Suprapubic skin (tissue), 4 donors: ENCODE measurements at regions not wholly inside any gene's neighbourhood (a gene's known extent, or its start where the extent isn't known, plus 50 kb on each side); places are given as distances from the start of the nearest gene placed in this dataset.
"Not testable (repeated sequence)": the region's sequence is repeated elsewhere in the genome, so short reads cannot be mapped to it uniquely, and the experiment has no call there.

Source experiments
- DNase-seq, 2 donors: peaks; one replicate each; pipeline ENCODE4 v3.0.0-alpha.2; 2019; ENCODE audit warnings: low spot score in 2 of 2
- H3K27ac ChIP-seq: fragments of 200-600 bp; sonication (generic); one replicate; pipeline ENCODE4 v1.5.1; 2019
- H3K27me3 ChIP-seq: fragments of 200-600 bp; sonication (generic); one replicate; pipeline ENCODE4 v1.5.1; 2019
- H3K36me3 ChIP-seq: fragments of 200-600 bp; sonication (generic); one replicate; pipeline ENCODE4 v1.5.1; 2019
- H3K4me1 ChIP-seq: fragments of 200-600 bp; sonication (generic); one replicate; pipeline ENCODE4 v1.5.1; 2019
- H3K4me3 ChIP-seq: fragments of 200-600 bp; sonication (generic); one replicate; pipeline ENCODE4 v1.5.1; 2019; ENCODE audit warnings: mild to moderate bottlenecking
- H3K9me3 ChIP-seq: fragments of 200-600 bp; sonication (generic); one replicate; pipeline ENCODE4 v1.5.1; 2019
- CTCF ChIP-seq, 2 donors: fragments of 200-600 bp in 1 of 2; fragments of 450-650 bp in 1 of 2; sonication (generic) in 1 of 2; IDR thresholded peaks; one replicate each; pipeline ENCODE4 v1.5.1; 2016 to 2019; ENCODE audit warnings: antibody characterized with exemption in 2 of 2, mild to moderate bottlenecking in 1 of 2, moderate library complexity in 1 of 2
- EP300 ChIP-seq: sonication (generic); formaldehyde crosslinking; IDR thresholded peaks from one replicate; pipeline ENCODE4 v1.6.1; 2017; ENCODE audit warnings: antibody characterized with exemption
- POLR2A ChIP-seq, 2 donors: fragments of 450-650 bp; IDR thresholded peaks; one replicate each; pipeline ENCODE4 v1.6.1; 2017; ENCODE audit warnings: antibody characterized with exemption in 2 of 2, mild to moderate bottlenecking in 2 of 2, moderate library complexity in 2 of 2
- POLR2AphosphoS5 ChIP-seq, 3 donors: sonication (generic); formaldehyde crosslinking; IDR thresholded peaks; one replicate each; pipeline ENCODE4 v1.6.1; 2017; ENCODE audit warnings: antibody characterized with exemption in 3 of 3
- WGBS: methylation state at CpG from one replicate; pipeline ENCODE4 v1.1.5; 2018; 5-methylcytosine and 5-hydroxymethylcytosine counted together

GRCh38 chr10:34886906-34887642 lies 72.0 kb upstream of the PARD3 start:
- TF ChIP-seq EP300 (no peak), POLR2A (IDR thresholded peaks at IDR 0.05) (no peak), CTCF (IDR thresholded peaks at IDR 0.05) (no peak), POLR2AphosphoS5 (IDR thresholded peaks at IDR 0.05) (no peak)
- H3K27ac ChIP-seq, result no peak overlapping the region

GRCh38 chr10:34885898-34886297 lies 70.8 kb upstream of the PARD3 start:
- whole genome bisulfite sequencing, result 85% methylated on average over 3 of the region's 3 CpGs
- peaks cover 21% of the 10 kb centered on the region for H3K4me1 ChIP-seq
- TF ChIP-seq CTCF (IDR thresholded peaks at IDR 0.05), result no peak
- TF ChIP-seq POLR2AphosphoS5 (IDR thresholded peaks at IDR 0.05), result no peak
- no peak for TF ChIP-seq EP300
- TF ChIP-seq POLR2A (IDR thresholded peaks at IDR 0.05), result no peak
- no peaks in the 10 kb centered on the region for H3K9me3 ChIP-seq
- no peaks in the 10 kb centered on the region for H3K36me3 ChIP-seq
- no peak overlapping the region for H3K27ac ChIP-seq
- H3K4me3 ChIP-seq, result no peak overlapping the region
- DNase-seq, result no peak
- H3K27me3 ChIP-seq, result no peaks in the 10 kb centered on the region

More at GRCh38 chr10:34886906-34887642, 72.0 kb upstream of the PARD3 start:
- peaks cover 21% of the 10 kb centered on the region for H3K4me1 ChIP-seq
- H3K36me3 ChIP-seq, result no peaks in the 10 kb centered on the region
- DNase-seq, result no peak
- no peaks in the 10 kb centered on the region for H3K27me3 ChIP-seq
- no peak overlapping the region for H3K4me3 ChIP-seq
- no peaks in the 10 kb centered on the region for H3K9me3 ChIP-seq
- WGBS, result 83% methylated on average over 8 of the region's 8 CpGs

- WGBS, result 87% methylated on average over 4 of the region's 4 CpGs
- TF ChIP-seq POLR2A (IDR thresholded peaks at IDR 0.05), result no peak
- TF ChIP-seq CTCF (IDR thresholded peaks at IDR 0.05), result no peak
- no peak for TF ChIP-seq POLR2AphosphoS5 (IDR thresholded peaks at IDR 0.05)
- no peak for TF ChIP-seq EP300
- H3K27ac ChIP-seq, result peak overlapping the region; percentile 35
- no peaks in the 10 kb centered on the region for H3K9me3 ChIP-seq
- H3K27me3 ChIP-seq, result no peaks in the 10 kb centered on the region
- no peak for DNase-seq
- no peaks in the 10 kb centered on the region for H3K36me3 ChIP-seq
- peaks cover 21% of the 10 kb centered on the region for H3K4me1 ChIP-seq
- no peak overlapping the region for H3K4me3 ChIP-seq
Observed at GRCh38 chr10:34885011-34885410, 69.9 kb upstream of the PARD3 start.

- Histone ChIP-seq H3K4me1 (peaks cover 21% of the 10 kb centered on the region), H3K4me3 (no peak overlapping the region), H3K9me3 (no peaks in the 10 kb centered on the region), H3K27ac (peak overlapping the region; percentile 35), H3K36me3 (no peaks in the 10 kb centered on the region), H3K27me3 (no peaks in the 10 kb centered on the region)
- DNase-seq, result no peak
- 68% methylated on average over 4 of the region's 4 CpGs for WGBS
- TF ChIP-seq CTCF (IDR thresholded peaks at IDR 0.05) (no peak), POLR2A (IDR thresholded peaks at IDR 0.05) (no peak), POLR2AphosphoS5 (IDR thresholded peaks at IDR 0.05) (no peak), EP300 (no peak)
Observed at GRCh38 chr10:34884272-34884952, 69.3 kb upstream of the PARD3 start.

GRCh38 chr10:34880817-34881216 lies 65.7 kb upstream of the PARD3 start:
- Histone ChIP-seq H3K4me1 (peaks cover 10% of the 10 kb centered on the region), H3K36me3 (no peaks in the 10 kb centered on the region), H3K9me3 (no peaks in the 10 kb centered on the region), H3K27ac (no peak overlapping the region), H3K4me3 (no peak overlapping the region), H3K27me3 (no peaks in the 10 kb centered on the region)
- TF ChIP-seq CTCF (IDR thresholded peaks at IDR 0.05), result no peak
- TF ChIP-seq EP300, result no peak
- TF ChIP-seq POLR2A (IDR thresholded peaks at IDR 0.05), result no peak
- no peak for TF ChIP-seq POLR2AphosphoS5 (IDR thresholded peaks at IDR 0.05)
- WGBS, result 89% methylated on average over 7 of the region's 7 CpGs
- no peak for DNase-seq

GRCh38 chr10:34878651-34879050 lies 63.6 kb upstream of the PARD3 start:
- not testable (repeated sequence) for H3K27me3 ChIP-seq, H3K4me1 ChIP-seq, H3K36me3 ChIP-seq, H3K9me3 ChIP-seq, DNase-seq, H3K4me3 ChIP-seq, H3K27ac ChIP-seq
- WGBS, result 93% methylated on average over 1 of the region's 1 CpG
